Panc1 (cell line): ENCODE measurements at regions not wholly inside any gene's neighbourhood (a gene's known extent, or its start where the extent isn't known, plus 50 kb on each side); places are given as distances from the start of the nearest gene placed in this dataset.

ENCODE experiments used
- POLR2AphosphoS5 ChIP-seq: IDR thresholded peaks from 2 replicates; pipeline ENCODE4 v1.6.1; 2012; ENCODE audit warnings: mild to moderate bottlenecking, low read depth, low read length, moderate library complexity
- TCF7L2 ChIP-seq: IDR thresholded peaks from 2 replicates; pipeline ENCODE4 v1.6.1; 2011; ENCODE audit warnings: mild to moderate bottlenecking, low read depth, low read length, inconsistent platforms
- TF ChIP-seq, protein P1 (sequence below): fragments of 450-650 bp; IDR thresholded peaks from 2 replicates; pipeline ENCODE4 v1.5.1; 2017; ENCODE audit warnings: mild to moderate bottlenecking
- TF ChIP-seq, protein P2 (sequence below), 2 experiments: IDR thresholded peaks; 2 replicates each; pipeline ENCODE4 v1.6.1; 2011 to 2012; ENCODE audit warnings: low read depth in 2 of 2, control low read depth in 1 of 2, low read length in 1 of 2, mild to moderate bottlenecking in 1 of 2, moderate library complexity in 1 of 2; ENCODE audit not compliant: insufficient read depth in 1 of 2

GRCh38 chr2:18357537-18357936, 202.9 kb downstream of the RDH14 start:
- TF ChIP-seq, protein P1, sequence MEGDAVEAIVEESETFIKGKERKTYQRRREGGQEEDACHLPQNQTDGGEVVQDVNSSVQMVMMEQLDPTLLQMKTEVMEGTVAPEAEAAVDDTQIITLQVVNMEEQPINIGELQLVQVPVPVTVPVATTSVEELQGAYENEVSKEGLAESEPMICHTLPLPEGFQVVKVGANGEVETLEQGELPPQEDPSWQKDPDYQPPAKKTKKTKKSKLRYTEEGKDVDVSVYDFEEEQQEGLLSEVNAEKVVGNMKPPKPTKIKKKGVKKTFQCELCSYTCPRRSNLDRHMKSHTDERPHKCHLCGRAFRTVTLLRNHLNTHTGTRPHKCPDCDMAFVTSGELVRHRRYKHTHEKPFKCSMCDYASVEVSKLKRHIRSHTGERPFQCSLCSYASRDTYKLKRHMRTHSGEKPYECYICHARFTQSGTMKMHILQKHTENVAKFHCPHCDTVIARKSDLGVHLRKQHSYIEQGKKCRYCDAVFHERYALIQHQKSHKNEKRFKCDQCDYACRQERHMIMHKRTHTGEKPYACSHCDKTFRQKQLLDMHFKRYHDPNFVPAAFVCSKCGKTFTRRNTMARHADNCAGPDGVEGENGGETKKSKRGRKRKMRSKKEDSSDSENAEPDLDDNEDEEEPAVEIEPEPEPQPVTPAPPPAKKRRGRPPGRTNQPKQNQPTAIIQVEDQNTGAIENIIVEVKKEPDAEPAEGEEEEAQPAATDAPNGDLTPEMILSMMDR, result no peak
- no peak for TF ChIP-seq POLR2AphosphoS5
- TF ChIP-seq, protein P2, sequence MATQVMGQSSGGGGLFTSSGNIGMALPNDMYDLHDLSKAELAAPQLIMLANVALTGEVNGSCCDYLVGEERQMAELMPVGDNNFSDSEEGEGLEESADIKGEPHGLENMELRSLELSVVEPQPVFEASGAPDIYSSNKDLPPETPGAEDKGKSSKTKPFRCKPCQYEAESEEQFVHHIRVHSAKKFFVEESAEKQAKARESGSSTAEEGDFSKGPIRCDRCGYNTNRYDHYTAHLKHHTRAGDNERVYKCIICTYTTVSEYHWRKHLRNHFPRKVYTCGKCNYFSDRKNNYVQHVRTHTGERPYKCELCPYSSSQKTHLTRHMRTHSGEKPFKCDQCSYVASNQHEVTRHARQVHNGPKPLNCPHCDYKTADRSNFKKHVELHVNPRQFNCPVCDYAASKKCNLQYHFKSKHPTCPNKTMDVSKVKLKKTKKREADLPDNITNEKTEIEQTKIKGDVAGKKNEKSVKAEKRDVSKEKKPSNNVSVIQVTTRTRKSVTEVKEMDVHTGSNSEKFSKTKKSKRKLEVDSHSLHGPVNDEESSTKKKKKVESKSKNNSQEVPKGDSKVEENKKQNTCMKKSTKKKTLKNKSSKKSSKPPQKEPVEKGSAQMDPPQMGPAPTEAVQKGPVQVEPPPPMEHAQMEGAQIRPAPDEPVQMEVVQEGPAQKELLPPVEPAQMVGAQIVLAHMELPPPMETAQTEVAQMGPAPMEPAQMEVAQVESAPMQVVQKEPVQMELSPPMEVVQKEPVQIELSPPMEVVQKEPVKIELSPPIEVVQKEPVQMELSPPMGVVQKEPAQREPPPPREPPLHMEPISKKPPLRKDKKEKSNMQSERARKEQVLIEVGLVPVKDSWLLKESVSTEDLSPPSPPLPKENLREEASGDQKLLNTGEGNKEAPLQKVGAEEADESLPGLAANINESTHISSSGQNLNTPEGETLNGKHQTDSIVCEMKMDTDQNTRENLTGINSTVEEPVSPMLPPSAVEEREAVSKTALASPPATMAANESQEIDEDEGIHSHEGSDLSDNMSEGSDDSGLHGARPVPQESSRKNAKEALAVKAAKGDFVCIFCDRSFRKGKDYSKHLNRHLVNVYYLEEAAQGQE (IDR thresholded peaks at IDR 0.05; ENCODE audit: insufficient read depth in 1 of 2, low read depth in 2 of 2, low read length in 1 of 2), result no peak
- no peak for TF ChIP-seq TCF7L2
